Mucosa of rectum (tissue), 2 donors: ENCODE measurements at regions not wholly inside any gene's neighbourhood (a gene's known extent, or its start where the extent isn't known, plus 50 kb on each side); places are given as distances from the start of the nearest gene placed in this dataset.
"Not testable (repeated sequence)": the region's sequence is repeated elsewhere in the genome, so short reads cannot be mapped to it uniquely, and the experiment has no call there.

Source experiments
- H3K27ac ChIP-seq, 2 donors: one replicate each; pipeline ENCODE4 v1.7.0; 2013; ENCODE audit warnings: inconsistent platforms in 2 of 2, low read depth in 2 of 2, low read length in 2 of 2
- H3K27me3 ChIP-seq, 2 donors: one replicate each; pipeline ENCODE4 v1.7.0; 2013; ENCODE audit warnings: low read length in 2 of 2; ENCODE audit not compliant: control insufficient read depth in 2 of 2, insufficient read depth in 2 of 2
- H3K36me3 ChIP-seq, 2 donors: one replicate each; pipeline ENCODE4 v1.7.0; 2013; ENCODE audit warnings: low read length in 2 of 2; ENCODE audit not compliant: control insufficient read depth in 2 of 2, insufficient read depth in 2 of 2
- H3K4me1 ChIP-seq, 2 donors: one replicate each; pipeline ENCODE4 v1.7.0; 2013; ENCODE audit warnings: low read length in 2 of 2, mild to moderate bottlenecking in 1 of 2; ENCODE audit not compliant: control insufficient read depth in 2 of 2, insufficient read depth in 2 of 2
- H3K4me3 ChIP-seq, 2 donors: one replicate each; pipeline ENCODE4 v1.7.0; 2013; ENCODE audit warnings: low read length in 2 of 2
- H3K9ac ChIP-seq, 2 donors: one replicate each; pipeline ENCODE4 v1.7.0; 2013; ENCODE audit warnings: low read length in 2 of 2, low read depth in 1 of 2, mild to moderate bottlenecking in 1 of 2
- H3K9me3 ChIP-seq, 2 donors: one replicate each; pipeline ENCODE4 v1.7.0; 2013; ENCODE audit warnings: low read length in 2 of 2; ENCODE audit not compliant: control insufficient read depth in 2 of 2
- donor health status: healthy.
- donor health status: Normal muscosa, but diverticular disease.

GRCh38 chr14:101322223-101322622 is 239.1 kb upstream of the DIO3 start:
- Histone ChIP-seq H3K36me3 (no peaks in the 10 kb centered on the region), H3K27me3 (no peaks in the 10 kb centered on the region), H3K4me3 (no peak overlapping the region), H3K9ac (no peak overlapping the region), H3K9me3 (peaks cover 0 to 2% of the 10 kb centered on the region in 2 donors), H3K4me1 (peaks cover 5 to 12% of the 10 kb centered on the region in 2 donors), H3K27ac (no peak overlapping the region)

- Histone ChIP-seq H3K36me3 (no peaks in the 10 kb centered on the region), H3K9ac (no peak overlapping the region), H3K4me1 (peaks cover 5 to 12% of the 10 kb centered on the region in 2 donors), H3K27me3 (no peaks in the 10 kb centered on the region), H3K4me3 (no peak overlapping the region), H3K9me3 (peaks cover 0 to 2% of the 10 kb centered on the region in 2 donors), H3K27ac (no peak overlapping the region)
Observed at GRCh38 chr14:101323111-101323510, 238.2 kb upstream of the DIO3 start.

- H3K27ac ChIP-seq, H3K9ac ChIP-seq, H3K9me3 ChIP-seq, H3K4me3 ChIP-seq, H3K4me1 ChIP-seq, H3K36me3 ChIP-seq, H3K27me3 ChIP-seq: not testable (repeated sequence)
Observed at GRCh38 chr14:101323614-101324235, 237.6 kb upstream of the DIO3 start.

GRCh38 chr14:101325319-101325718 is 236.0 kb upstream of the DIO3 start:
- Histone ChIP-seq H3K4me3 (no peak overlapping the region), H3K9ac (no peak overlapping the region), H3K4me1 (peaks cover 0 to 3% of the 10 kb centered on the region in 2 donors), H3K27ac (no peak overlapping the region), H3K36me3 (no peaks in the 10 kb centered on the region), H3K27me3 (no peaks in the 10 kb centered on the region), H3K9me3 (peaks cover 0 to 2% of the 10 kb centered on the region in 2 donors)

GRCh38 chr14:101328412-101329028 is 232.8 kb upstream of the DIO3 start:
- H3K4me3 ChIP-seq, result no peak overlapping the region
- no peaks in the 10 kb centered on the region for H3K27me3 ChIP-seq
- H3K36me3 ChIP-seq, result no peaks in the 10 kb centered on the region
- H3K27ac ChIP-seq, result no peak overlapping the region
- peaks cover 0 to 2% of the 10 kb centered on the region in 2 donors for H3K9me3 ChIP-seq
- H3K9ac ChIP-seq, result no peak overlapping the region
- no peaks in the 10 kb centered on the region for H3K4me1 ChIP-seq

GRCh38 chr14:101330416-101331140 is 230.7 kb upstream of the DIO3 start:
- Histone ChIP-seq H3K9me3 (no peaks in the 10 kb centered on the region), H3K27me3 (no peaks in the 10 kb centered on the region), H3K27ac (no peak overlapping the region), H3K9ac (no peak overlapping the region), H3K36me3 (no peaks in the 10 kb centered on the region), H3K4me3 (no peak overlapping the region), H3K4me1 (no peaks in the 10 kb centered on the region)

GRCh38 chr14:101331141-101331525 is 230.2 kb upstream of the DIO3 start:
- no peaks in the 10 kb centered on the region for H3K4me1 ChIP-seq
- no peak overlapping the region for H3K9ac ChIP-seq

GRCh38 chr14:101331661-101332169 is 229.6 kb upstream of the DIO3 start:
- H3K9me3 ChIP-seq, result no peaks in the 10 kb centered on the region
- H3K27me3 ChIP-seq, result no peaks in the 10 kb centered on the region
- no peaks in the 10 kb centered on the region for H3K36me3 ChIP-seq
- no peak overlapping the region for H3K9ac ChIP-seq
- no peak overlapping the region for H3K4me3 ChIP-seq
- no peak overlapping the region for H3K27ac ChIP-seq
- H3K4me1 ChIP-seq, result peaks cover 0 to 3% of the 10 kb centered on the region in 2 donors

More at GRCh38 chr14:101331141-101331525, 230.2 kb upstream of the DIO3 start:
- H3K36me3 ChIP-seq, result no peaks in the 10 kb centered on the region
- H3K27ac ChIP-seq, result no peak overlapping the region
- no peak overlapping the region for H3K4me3 ChIP-seq
- no peaks in the 10 kb centered on the region for H3K27me3 ChIP-seq
- no peaks in the 10 kb centered on the region for H3K9me3 ChIP-seq

- peaks cover 0 to 9% of the 10 kb centered on the region in 2 donors for H3K4me1 ChIP-seq
- H3K27ac ChIP-seq, result no peak overlapping the region
- no peak overlapping the region for H3K9ac ChIP-seq
- H3K4me3 ChIP-seq, result no peak overlapping the region
- no peaks in the 10 kb centered on the region for H3K27me3 ChIP-seq
- H3K36me3 ChIP-seq, result no peaks in the 10 kb centered on the region
- no peaks in the 10 kb centered on the region for H3K9me3 ChIP-seq
Observed at GRCh38 chr14:101332281-101332680, 229.0 kb upstream of the DIO3 start.
